ENCODE measurements at regions not wholly inside any gene's neighbourhood (a gene's known extent, or its start where the extent isn't known, plus 50 kb on each side); places are given as distances from the start of the nearest gene placed in this dataset.
A peak's percentile ranks its signal among the peaks of the same experiment; 100 is the strongest.

DNA sequence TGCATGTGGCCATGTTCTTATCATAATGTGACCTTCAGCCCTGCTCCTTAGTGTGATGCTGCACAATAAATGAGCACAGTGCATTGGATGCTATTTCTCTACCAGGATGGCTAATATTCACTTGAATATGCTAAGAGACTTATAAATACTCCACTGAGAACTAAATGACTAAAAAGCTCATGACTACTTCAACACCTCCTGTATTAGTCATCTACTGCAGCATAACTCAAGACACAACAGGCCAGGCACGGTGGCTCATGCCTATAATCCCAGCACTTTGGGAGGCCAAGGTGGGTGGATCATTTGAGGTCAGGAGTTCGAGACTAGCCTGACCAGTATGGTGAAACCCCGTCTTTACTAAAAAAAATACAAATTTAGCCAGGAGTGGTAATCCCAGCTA lies 213.4 kb downstream of the RND3 start:
- Histone ChIP-seq H3K9me3 (ENCODE audit: low read depth, low read length) (no peaks in the 10 kb centered on the region), H3K4me2 (ENCODE audit: insufficient read depth, low read length) (no peak overlapping the region), H3K27ac (ENCODE audit: low read depth, low read length) (no peak overlapping the region), H3K36me3 (ENCODE audit: insufficient read depth, low read length) (no peaks in the 10 kb centered on the region), H3K4me3 (ENCODE audit: insufficient read depth, low read length) (no peak overlapping the region), H3K27me3 (ENCODE audit: insufficient read depth, low read length) (no peaks in the 10 kb centered on the region), H3K4me1 (ENCODE audit: insufficient read depth, low read length) (peaks cover 14% of the 10 kb centered on the region), H2AFZ (ENCODE audit: low read length) (no peak overlapping the region), H4K20me1 (ENCODE audit: insufficient read depth, low read length) (no peaks in the 10 kb centered on the region), H3K79me2 (ENCODE audit: insufficient read depth, low read length) (no peaks in the 10 kb centered on the region)
- DNase-seq (ENCODE audit: insufficient read length, low spot score, missing footprints) = no peak
- TF ChIP-seq CTCF (IDR thresholded peaks at IDR 0.05; ENCODE audit: extremely low read depth, low read depth, low read length) = no peak

DNA sequence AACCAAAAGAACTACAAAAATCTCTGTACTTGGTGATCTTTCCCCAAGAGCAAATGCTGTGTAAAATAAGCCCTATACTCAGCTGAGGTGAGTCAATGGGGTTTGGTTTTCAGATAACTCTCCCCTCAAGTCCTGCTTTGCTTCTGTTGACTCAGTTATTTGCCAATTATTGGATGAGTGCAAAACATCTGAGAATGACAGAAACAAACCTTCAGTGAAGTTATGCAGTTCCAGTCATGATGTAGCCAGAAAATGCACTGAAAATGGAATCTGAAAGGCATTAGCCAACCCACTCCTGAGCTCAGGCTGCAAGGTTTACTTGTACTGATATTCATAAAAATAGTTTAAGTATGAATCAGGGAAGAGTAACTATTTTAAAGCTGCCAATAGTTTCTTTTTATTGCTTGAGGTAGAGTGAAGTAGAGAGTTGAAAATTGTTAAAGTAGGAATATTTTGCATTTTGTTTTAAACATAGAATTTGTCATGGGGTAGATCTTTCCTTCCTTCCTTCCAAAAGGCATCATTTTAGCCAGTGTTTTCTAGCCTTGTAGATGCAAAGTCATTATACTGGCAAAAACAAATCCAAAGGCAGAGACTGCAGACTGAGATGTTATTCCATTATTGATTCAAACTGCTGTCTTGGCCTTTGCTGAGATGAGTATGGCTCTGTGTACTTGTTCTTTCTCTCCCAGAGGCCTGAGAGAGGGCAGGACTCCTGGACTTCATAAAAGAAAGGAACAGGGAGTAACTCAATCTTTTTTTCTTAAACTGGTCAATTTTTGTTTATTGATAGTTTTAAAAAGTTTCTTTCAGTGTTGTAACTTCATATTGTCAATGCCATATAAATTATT lies 215.3 kb downstream of the RND3 start:
- H3K4me1 ChIP-seq (ENCODE audit: insufficient read depth, low read length) = peaks cover 14% of the 10 kb centered on the region
- no peaks in the 10 kb centered on the region for H3K79me2 ChIP-seq (ENCODE audit: insufficient read depth, low read length)
- peak overlapping the region; percentile 14 for H3K4me2 ChIP-seq (ENCODE audit: insufficient read depth, low read length)
- no peak overlapping the region for H3K4me3 ChIP-seq (ENCODE audit: insufficient read depth, low read length)
- peak overlapping the region; percentile 58 for H3K27ac ChIP-seq (ENCODE audit: low read depth, low read length)
- H2AFZ ChIP-seq (ENCODE audit: low read length) = peak overlapping the region; percentile 55
- H3K9me3 ChIP-seq (ENCODE audit: low read depth, low read length) = no peaks in the 10 kb centered on the region
- H4K20me1 ChIP-seq (ENCODE audit: insufficient read depth, low read length) = no peaks in the 10 kb centered on the region
- H3K27me3 ChIP-seq (ENCODE audit: insufficient read depth, low read length) = no peaks in the 10 kb centered on the region
- DNase-seq (ENCODE audit: insufficient read length, low spot score, missing footprints) = peak; percentile 64
- no peak for TF ChIP-seq CTCF (IDR thresholded peaks at IDR 0.05; ENCODE audit: extremely low read depth, low read depth, low read length)
- no peaks in the 10 kb centered on the region for H3K36me3 ChIP-seq (ENCODE audit: insufficient read depth, low read length)

DNA sequence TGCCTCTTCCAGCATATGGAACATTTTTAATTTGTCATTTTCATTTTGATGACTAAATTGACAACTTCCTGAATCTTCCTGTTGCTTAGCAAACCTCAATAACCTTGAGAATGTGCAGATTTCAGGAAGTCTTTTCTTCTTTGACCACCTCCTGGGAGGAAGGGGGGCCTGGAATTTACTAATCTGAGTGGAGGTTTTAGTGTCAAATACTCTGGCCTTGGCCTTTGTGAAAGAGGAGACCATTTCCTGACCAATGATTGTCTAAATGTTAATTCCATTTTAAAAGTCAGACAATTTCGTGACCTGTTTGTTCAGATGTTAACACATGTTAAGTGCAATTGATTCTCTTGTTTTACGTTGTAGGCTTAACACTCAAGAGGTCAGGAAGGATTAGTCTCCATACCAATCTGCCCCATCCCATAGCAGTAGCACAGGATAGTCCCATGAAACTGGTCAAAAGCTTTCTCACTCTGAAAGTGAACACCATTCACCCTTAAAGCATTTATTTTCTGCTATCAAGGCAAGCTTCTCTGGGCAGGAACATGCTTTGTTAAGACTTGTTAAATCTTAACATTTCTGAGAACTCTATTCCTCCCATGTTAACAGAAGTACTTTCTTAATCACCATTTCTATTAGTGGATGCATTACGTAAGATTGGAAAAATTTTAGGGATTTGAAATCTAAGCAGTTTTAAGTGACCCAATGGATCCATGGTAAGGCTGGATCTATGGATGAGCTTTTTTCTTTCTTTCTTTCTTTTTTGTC lies 219.6 kb downstream of the RND3 start:
- Histone ChIP-seq H3K4me3 (ENCODE audit: insufficient read depth, low read length) (no peak overlapping the region), H3K4me2 (ENCODE audit: insufficient read depth, low read length) (no peak overlapping the region), H2AFZ (ENCODE audit: low read length) (no peak overlapping the region), H3K79me2 (ENCODE audit: insufficient read depth, low read length) (no peaks in the 10 kb centered on the region), H3K4me1 (ENCODE audit: insufficient read depth, low read length) (peaks cover 14% of the 10 kb centered on the region), H3K36me3 (ENCODE audit: insufficient read depth, low read length) (no peaks in the 10 kb centered on the region), H3K9me3 (ENCODE audit: low read depth, low read length) (no peaks in the 10 kb centered on the region), H3K27ac (ENCODE audit: low read depth, low read length) (no peak overlapping the region), H4K20me1 (ENCODE audit: insufficient read depth, low read length) (no peaks in the 10 kb centered on the region), H3K27me3 (ENCODE audit: insufficient read depth, low read length) (no peaks in the 10 kb centered on the region)
- DNase-seq (ENCODE audit: insufficient read length, low spot score, missing footprints) = no peak
- no peak for TF ChIP-seq CTCF (IDR thresholded peaks at IDR 0.05; ENCODE audit: extremely low read depth, low read depth, low read length)

GRCh38 chr2:150266931-150267330 lies 220.5 kb downstream of the RND3 start:
- Histone ChIP-seq H3K27me3 (ENCODE audit: insufficient read depth, low read length) (no peaks in the 10 kb centered on the region), H2AFZ (ENCODE audit: low read length) (no peak overlapping the region), H3K27ac (ENCODE audit: low read depth, low read length) (no peak overlapping the region), H3K9me3 (ENCODE audit: low read depth, low read length) (no peaks in the 10 kb centered on the region), H3K36me3 (ENCODE audit: insufficient read depth, low read length) (no peaks in the 10 kb centered on the region), H3K79me2 (ENCODE audit: insufficient read depth, low read length) (no peaks in the 10 kb centered on the region), H3K4me2 (ENCODE audit: insufficient read depth, low read length) (no peak overlapping the region), H4K20me1 (ENCODE audit: insufficient read depth, low read length) (no peaks in the 10 kb centered on the region), H3K4me3 (ENCODE audit: insufficient read depth, low read length) (no peak overlapping the region), H3K4me1 (ENCODE audit: insufficient read depth, low read length) (peaks cover 6% of the 10 kb centered on the region)
- no peak for TF ChIP-seq CTCF (IDR thresholded peaks at IDR 0.05; ENCODE audit: extremely low read depth, low read depth, low read length)
- no peak for DNase-seq (ENCODE audit: insufficient read length, low spot score, missing footprints)

Data from osteoblast (primary cell).